ENCODE measurements at regions not wholly inside any gene's neighbourhood (a gene's known extent, or its start where the extent isn't known, plus 50 kb on each side); places are given as distances from the start of the nearest gene placed in this dataset.

GRCh38 chr9:16092142-16093091, 539.6 kb downstream of the CCDC171 start:
- WGBS, result 57% methylated on average over 12 of the region's 12 CpGs
- no peak for DNase-seq (ENCODE audit: extremely low spot score)
- Histone ChIP-seq H3K27ac (ENCODE audit: low read depth) (no peak overlapping the region), H3K36me3 (ENCODE audit: insufficient read depth) (no peaks in the 10 kb centered on the region), H3K4me1 (ENCODE audit: insufficient read depth) (no peaks in the 10 kb centered on the region), H3K4me3 (ENCODE audit: low read depth, low read length) (no peak overlapping the region)

- DNase-seq (ENCODE audit: extremely low spot score), result no peak
- H3K4me1 ChIP-seq (ENCODE audit: insufficient read depth), result peaks cover 1% of the 10 kb centered on the region
- whole genome bisulfite sequencing, result 96% methylated on average over 5 of the region's 5 CpGs
- H3K36me3 ChIP-seq (ENCODE audit: insufficient read depth), result no peaks in the 10 kb centered on the region
- no peak overlapping the region for H3K27ac ChIP-seq (ENCODE audit: low read depth)
- H3K4me3 ChIP-seq (ENCODE audit: low read depth, low read length), result no peak overlapping the region
Observed at GRCh38 chr9:16098306-16098705, 545.5 kb downstream of the CCDC171 start.

GRCh38 chr9:16099732-16100536, 547.1 kb downstream of the CCDC171 start:
- 78% methylated on average over 8 of the region's 8 CpGs for WGBS
- no peak for DNase-seq (ENCODE audit: extremely low spot score)
- Histone ChIP-seq H3K36me3 (ENCODE audit: insufficient read depth) (no peaks in the 10 kb centered on the region), H3K4me3 (ENCODE audit: low read depth, low read length) (no peak overlapping the region), H3K4me1 (ENCODE audit: insufficient read depth) (peaks cover 1% of the 10 kb centered on the region), H3K27ac (ENCODE audit: low read depth) (no peak overlapping the region)

- Histone ChIP-seq H3K27ac (ENCODE audit: low read depth) (no peak overlapping the region), H3K4me1 (ENCODE audit: insufficient read depth) (peaks cover 1% of the 10 kb centered on the region), H3K4me3 (ENCODE audit: low read depth, low read length) (no peak overlapping the region), H3K36me3 (ENCODE audit: insufficient read depth) (no peaks in the 10 kb centered on the region)
- no peak for DNase-seq (ENCODE audit: extremely low spot score)
- 31% methylated on average over 8 of the region's 8 CpGs for WGBS
Observed at GRCh38 chr9:16100537-16101091, 547.8 kb downstream of the CCDC171 start.

- Histone ChIP-seq H3K4me3 (ENCODE audit: low read depth, low read length) (no peak overlapping the region), H3K27ac (ENCODE audit: low read depth) (no peak overlapping the region), H3K4me1 (ENCODE audit: insufficient read depth) (peaks cover 1% of the 10 kb centered on the region), H3K36me3 (ENCODE audit: insufficient read depth) (no peaks in the 10 kb centered on the region)
- DNase-seq (ENCODE audit: extremely low spot score), result no peak
- 72% methylated on average over 9 of the region's 9 CpGs for WGBS
Observed at GRCh38 chr9:16102154-16102553, 549.3 kb downstream of the CCDC171 start.

DNA sequence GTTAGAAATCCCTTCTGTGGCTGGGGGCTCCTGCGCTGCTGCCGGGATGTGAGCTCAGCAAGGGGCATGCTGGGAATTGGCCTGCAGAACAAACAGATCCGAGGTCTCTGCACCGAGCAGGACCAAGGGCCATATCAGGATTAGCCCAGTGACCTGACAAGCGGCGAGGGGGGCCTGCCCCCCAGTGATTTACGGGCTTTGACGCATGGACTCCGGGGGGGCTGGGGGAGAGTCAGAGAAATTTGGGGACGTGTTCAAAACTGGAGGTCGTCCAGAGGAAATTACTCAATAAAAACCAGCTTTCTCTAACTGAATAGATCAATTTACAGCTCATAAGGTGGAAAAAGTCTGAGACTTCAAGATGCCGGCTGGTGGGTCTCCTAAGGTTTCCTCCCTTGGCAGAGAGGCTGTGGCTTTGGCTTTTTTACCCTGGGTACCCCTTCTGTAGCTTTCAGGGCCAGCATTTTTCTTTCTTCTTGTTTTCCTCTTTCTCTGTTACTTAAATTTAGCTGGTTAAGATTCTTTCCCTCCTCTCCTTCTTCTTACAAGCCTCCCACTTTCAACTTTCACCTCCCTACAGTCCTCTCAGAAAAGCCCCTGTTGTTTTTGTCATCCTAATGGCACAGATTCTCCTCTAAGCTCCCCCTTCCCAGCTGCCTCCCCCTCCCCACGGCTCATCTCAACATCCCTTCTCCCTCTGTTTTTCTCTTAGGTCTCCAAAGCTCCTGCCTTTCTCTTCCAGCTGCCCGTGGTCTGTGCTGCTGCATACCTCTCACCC, 551.0 kb downstream of the CCDC171 start:
- H3K27ac ChIP-seq (ENCODE audit: low read depth), result no peak overlapping the region
- DNase-seq (ENCODE audit: extremely low spot score), result no peak
- WGBS, result 36% methylated on average over 14 of the region's 14 CpGs
- no peaks in the 10 kb centered on the region for H3K36me3 ChIP-seq (ENCODE audit: insufficient read depth)
- no peak overlapping the region for H3K4me3 ChIP-seq (ENCODE audit: low read depth, low read length)
- peaks cover 1% of the 10 kb centered on the region for H3K4me1 ChIP-seq (ENCODE audit: insufficient read depth)

DNA sequence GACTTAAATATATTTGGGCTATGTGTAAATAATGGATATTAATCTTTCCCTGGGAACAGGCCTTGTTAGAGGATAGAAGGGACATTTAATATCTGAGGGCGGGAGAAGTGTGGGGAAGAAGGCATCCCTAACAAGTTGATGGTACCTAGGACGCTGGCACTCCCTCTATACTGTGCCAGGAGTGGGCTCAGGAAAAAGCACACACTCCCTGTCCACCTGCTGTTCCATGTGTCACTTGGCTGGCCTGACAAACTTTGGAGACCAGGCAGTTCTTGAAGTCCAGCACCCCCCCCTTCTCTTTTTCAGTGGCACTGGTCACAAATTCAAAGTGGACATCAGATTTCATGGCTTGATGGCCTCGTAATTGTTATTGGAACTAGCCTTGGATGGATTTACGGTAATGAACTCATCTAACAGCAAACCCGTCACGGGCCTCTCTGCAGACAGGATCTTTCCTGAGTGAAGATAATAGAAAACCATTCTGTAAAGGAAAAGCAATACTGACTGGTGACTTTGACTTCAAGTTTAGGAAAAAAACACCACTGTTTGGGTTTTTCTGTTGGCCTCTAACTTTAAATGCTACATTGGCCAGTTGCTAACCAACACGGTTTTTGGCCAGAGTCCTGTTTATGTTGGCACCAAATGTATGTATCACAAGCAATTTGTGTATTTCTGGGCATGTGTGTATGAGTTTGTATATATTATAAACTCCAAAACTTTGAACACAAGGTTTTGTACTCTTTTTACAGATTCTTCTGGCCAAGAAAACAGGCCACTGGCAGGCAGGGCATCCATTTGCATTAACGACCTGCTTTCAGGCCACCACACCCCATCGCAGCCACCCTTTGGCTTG, 552.6 kb downstream of the CCDC171 start:
- Histone ChIP-seq H3K4me3 (ENCODE audit: low read depth, low read length) (no peak overlapping the region), H3K4me1 (ENCODE audit: insufficient read depth) (peaks cover 1% of the 10 kb centered on the region), H3K36me3 (ENCODE audit: insufficient read depth) (no peaks in the 10 kb centered on the region), H3K27ac (ENCODE audit: low read depth) (no peak overlapping the region)
- 69% methylated on average over 9 of the region's 9 CpGs for WGBS
- no peak for DNase-seq (ENCODE audit: extremely low spot score)

GRCh38 chr9:16106021-16106571, 553.3 kb downstream of the CCDC171 start:
- DNase-seq (ENCODE audit: extremely low spot score), result no peak
- no peak overlapping the region for H3K4me3 ChIP-seq (ENCODE audit: low read depth, low read length)
- H3K4me1 ChIP-seq (ENCODE audit: insufficient read depth), result peaks cover 1% of the 10 kb centered on the region
- WGBS, result 69% methylated on average over 9 of the region's 9 CpGs
- no peaks in the 10 kb centered on the region for H3K36me3 ChIP-seq (ENCODE audit: insufficient read depth)
- no peak overlapping the region for H3K27ac ChIP-seq (ENCODE audit: low read depth)

DNA sequence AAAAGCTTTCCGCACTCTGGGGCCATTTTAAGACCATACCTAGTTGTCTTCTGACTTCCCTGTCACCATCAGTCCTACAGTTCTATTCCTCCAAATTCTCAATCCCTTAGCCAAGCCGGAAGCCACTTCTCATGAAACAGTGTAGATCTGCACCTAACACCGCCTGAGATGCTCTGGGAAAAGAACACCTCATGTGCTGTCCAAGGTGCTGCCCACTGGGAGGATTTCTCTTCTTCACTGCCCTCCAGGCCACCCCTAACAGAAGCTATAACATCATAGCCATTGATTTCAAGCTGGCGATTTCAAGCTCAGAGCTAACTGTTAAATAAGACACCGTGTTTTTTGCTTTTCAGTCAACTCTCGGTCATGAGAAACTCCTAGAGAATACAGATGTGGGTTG, 559.3 kb downstream of the CCDC171 start:
- H3K4me3 ChIP-seq (ENCODE audit: low read depth, low read length), result no peak overlapping the region
- H3K36me3 ChIP-seq (ENCODE audit: insufficient read depth), result no peaks in the 10 kb centered on the region
- no peak overlapping the region for H3K27ac ChIP-seq (ENCODE audit: low read depth)
- 90% methylated on average over 6 of the region's 6 CpGs for WGBS
- no peaks in the 10 kb centered on the region for H3K4me1 ChIP-seq (ENCODE audit: insufficient read depth)
- DNase-seq (ENCODE audit: extremely low spot score), result no peak

- 96% methylated on average over 1 of the region's 1 CpG for WGBS
- H3K4me1 ChIP-seq (ENCODE audit: insufficient read depth), result no peaks in the 10 kb centered on the region
- no peak for DNase-seq (ENCODE audit: extremely low spot score)
Observed at GRCh38 chr9:16115994-16116393, 563.2 kb downstream of the CCDC171 start.

DNA sequence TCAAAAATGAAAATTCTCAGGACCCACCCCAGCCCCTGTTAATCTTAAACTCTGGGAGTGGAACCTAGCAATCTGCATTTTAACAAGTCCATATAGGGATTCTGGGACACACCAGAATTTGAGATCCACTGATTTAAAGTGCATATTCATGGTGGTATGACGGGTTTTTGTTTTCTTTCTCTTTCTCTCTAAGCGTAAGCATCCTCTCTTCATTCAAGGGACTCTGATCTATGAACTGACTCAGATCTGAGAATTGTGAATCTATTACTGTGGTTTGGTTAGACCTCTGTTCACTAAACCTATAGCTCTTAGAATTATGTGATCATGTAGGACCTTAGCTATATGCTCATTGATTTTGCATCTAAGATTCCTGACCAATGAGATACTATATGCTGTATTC, 565.2 kb downstream of the CCDC171 start:
- no peak overlapping the region for H3K27ac ChIP-seq (ENCODE audit: low read depth)
- no peak for DNase-seq (ENCODE audit: extremely low spot score)
- no peak overlapping the region for H3K4me3 ChIP-seq (ENCODE audit: low read depth, low read length)
- WGBS, result 96% methylated on average over 2 of the region's 2 CpGs
- no peaks in the 10 kb centered on the region for H3K36me3 ChIP-seq (ENCODE audit: insufficient read depth)
- no peaks in the 10 kb centered on the region for H3K4me1 ChIP-seq (ENCODE audit: insufficient read depth)

More at GRCh38 chr9:16115994-16116393, 563.2 kb downstream of the CCDC171 start:
- Histone ChIP-seq H3K27ac (ENCODE audit: low read depth) (no peak overlapping the region), H3K36me3 (ENCODE audit: insufficient read depth) (no peaks in the 10 kb centered on the region), H3K4me3 (ENCODE audit: low read depth, low read length) (no peak overlapping the region)
